ENCODE measurements at regions not wholly inside any gene's neighbourhood (a gene's known extent, or its start where the extent isn't known, plus 50 kb on each side); places are given as distances from the start of the nearest gene placed in this dataset.
A peak's percentile ranks its signal among the peaks of the same experiment; 100 is the strongest.

GRCh38 chr6:130534627-130535026 lies 168.8 kb downstream of the TMEM200A start:
- Histone ChIP-seq H3K9me3 (ENCODE audit: insufficient read depth, low read length, severe bottlenecking) (peaks cover 18% of the 10 kb centered on the region), H4K20me1 (ENCODE audit: insufficient read depth, low read length) (no peaks in the 10 kb centered on the region), H3K9ac (ENCODE audit: low read depth, low read length) (no peak overlapping the region), H3K4me1 (ENCODE audit: insufficient read depth, low read length) (0 out of 2 replicates have a peak, but pooled peaks cover 2% of the 10 kb centered on the region), H3K36me3 (ENCODE audit: insufficient read depth, low read length) (no peaks in the 10 kb centered on the region), H3K4me3 (ENCODE audit: low read depth in 1 of 2, low read length in 2 of 2) (no peak overlapping the region), H3K27me3 (ENCODE audit: insufficient read depth, low read length, poor library complexity) (no peaks in the 10 kb centered on the region), H2AFZ (ENCODE audit: low read depth, low read length) (no peak overlapping the region), H3K27ac (ENCODE audit: low read length) (no peak overlapping the region), H3K79me2 (ENCODE audit: insufficient read depth, low read length) (no peaks in the 10 kb centered on the region), H3K4me2 (ENCODE audit: insufficient read depth, low read length) (no peak overlapping the region)
- ATAC-seq (ENCODE audit: insufficient read depth, low read depth) (no peak), DNase-seq (no peak)
- no peak for TF ChIP-seq EZH2 (IDR thresholded peaks at IDR 0.05; ENCODE audit: borderline replicate concordance, low read depth, low read length, severe bottlenecking)
- TF ChIP-seq CTCF (IDR thresholded peaks at IDR 0.05; ENCODE audit: borderline replicate concordance, extremely low read depth, low read length, poor library complexity, severe bottlenecking): no peak

GRCh38 chr6:130535242-130535641 lies 169.4 kb downstream of the TMEM200A start:
- H4K20me1 ChIP-seq (ENCODE audit: insufficient read depth, low read length): no peaks in the 10 kb centered on the region
- H3K36me3 ChIP-seq (ENCODE audit: insufficient read depth, low read length): no peaks in the 10 kb centered on the region
- H3K9ac ChIP-seq (ENCODE audit: low read depth, low read length): no peak overlapping the region
- no peak overlapping the region for H2AFZ ChIP-seq (ENCODE audit: low read depth, low read length)
- H3K4me1 ChIP-seq (ENCODE audit: insufficient read depth, low read length): 0 out of 2 replicates have a peak, but pooled peaks cover 2% of the 10 kb centered on the region
- no peak for DNase-seq
- H3K27ac ChIP-seq (ENCODE audit: low read length): no peak overlapping the region
- H3K4me3 ChIP-seq (ENCODE audit: low read depth in 1 of 2, low read length in 2 of 2): no peak overlapping the region
- H3K9me3 ChIP-seq (ENCODE audit: insufficient read depth, low read length, severe bottlenecking): peaks cover 20% of the 10 kb centered on the region
- H3K79me2 ChIP-seq (ENCODE audit: insufficient read depth, low read length): no peaks in the 10 kb centered on the region
- no peaks in the 10 kb centered on the region for H3K27me3 ChIP-seq (ENCODE audit: insufficient read depth, low read length, poor library complexity)
- TF ChIP-seq CTCF (IDR thresholded peaks at IDR 0.05; ENCODE audit: borderline replicate concordance, extremely low read depth, low read length, poor library complexity, severe bottlenecking) (no peak), EZH2 (IDR thresholded peaks at IDR 0.05; ENCODE audit: borderline replicate concordance, low read depth, low read length, severe bottlenecking) (no peak)
- ATAC-seq (ENCODE audit: insufficient read depth, low read depth): no peak
- no peak overlapping the region for H3K4me2 ChIP-seq (ENCODE audit: insufficient read depth, low read length)

GRCh38 chr6:130537447-130537846 lies 171.6 kb downstream of the TMEM200A start:
- Histone ChIP-seq H3K4me1 (ENCODE audit: insufficient read depth, low read length) (0 out of 2 replicates have a peak, but pooled peaks cover 2% of the 10 kb centered on the region), H3K4me3 (ENCODE audit: low read depth in 1 of 2, low read length in 2 of 2) (no peak overlapping the region), H3K36me3 (ENCODE audit: insufficient read depth, low read length) (no peaks in the 10 kb centered on the region), H2AFZ (ENCODE audit: low read depth, low read length) (no peak overlapping the region), H3K79me2 (ENCODE audit: insufficient read depth, low read length) (no peaks in the 10 kb centered on the region), H3K9me3 (ENCODE audit: insufficient read depth, low read length, severe bottlenecking) (peaks cover 20% of the 10 kb centered on the region), H4K20me1 (ENCODE audit: insufficient read depth, low read length) (no peaks in the 10 kb centered on the region), H3K27me3 (ENCODE audit: insufficient read depth, low read length, poor library complexity) (no peaks in the 10 kb centered on the region), H3K9ac (ENCODE audit: low read depth, low read length) (no peak overlapping the region), H3K27ac (ENCODE audit: low read length) (no peak overlapping the region), H3K4me2 (ENCODE audit: insufficient read depth, low read length) (no peak overlapping the region)
- TF ChIP-seq EZH2 (IDR thresholded peaks at IDR 0.05; ENCODE audit: borderline replicate concordance, low read depth, low read length, severe bottlenecking): no peak
- TF ChIP-seq CTCF (IDR thresholded peaks at IDR 0.05; ENCODE audit: borderline replicate concordance, extremely low read depth, low read length, poor library complexity, severe bottlenecking): no peak
- ATAC-seq (ENCODE audit: insufficient read depth, low read depth) (peak; percentile 75), DNase-seq (peak; percentile 31)

GRCh38 chr6:130547723-130548122 lies 181.9 kb downstream of the TMEM200A start:
- H2AFZ ChIP-seq (ENCODE audit: low read depth, low read length): no peak overlapping the region
- ATAC-seq (ENCODE audit: insufficient read depth, low read depth) (no peak), DNase-seq (no peak)
- H3K9me3 ChIP-seq (ENCODE audit: insufficient read depth, low read length, severe bottlenecking): no peaks in the 10 kb centered on the region
- H3K27ac ChIP-seq (ENCODE audit: low read length): no peak overlapping the region
- H3K4me1 ChIP-seq (ENCODE audit: insufficient read depth, low read length): no peaks in the 10 kb centered on the region
- H3K9ac ChIP-seq (ENCODE audit: low read depth, low read length): no peak overlapping the region
- no peaks in the 10 kb centered on the region for H3K36me3 ChIP-seq (ENCODE audit: insufficient read depth, low read length)
- TF ChIP-seq CTCF (IDR thresholded peaks at IDR 0.05; ENCODE audit: borderline replicate concordance, extremely low read depth, low read length, poor library complexity, severe bottlenecking) (no peak), EZH2 (IDR thresholded peaks at IDR 0.05; ENCODE audit: borderline replicate concordance, low read depth, low read length, severe bottlenecking) (no peak)
- H4K20me1 ChIP-seq (ENCODE audit: insufficient read depth, low read length): no peaks in the 10 kb centered on the region
- no peaks in the 10 kb centered on the region for H3K79me2 ChIP-seq (ENCODE audit: insufficient read depth, low read length)
- H3K4me2 ChIP-seq (ENCODE audit: insufficient read depth, low read length): no peak overlapping the region
- H3K4me3 ChIP-seq (ENCODE audit: low read depth in 1 of 2, low read length in 2 of 2): no peak overlapping the region
- H3K27me3 ChIP-seq (ENCODE audit: insufficient read depth, low read length, poor library complexity): no peaks in the 10 kb centered on the region
